ENCODE measurements at regions not wholly inside any gene's neighbourhood (a gene's known extent, or its start where the extent isn't known, plus 50 kb on each side); places are given as distances from the start of the nearest gene placed in this dataset.

DNA sequence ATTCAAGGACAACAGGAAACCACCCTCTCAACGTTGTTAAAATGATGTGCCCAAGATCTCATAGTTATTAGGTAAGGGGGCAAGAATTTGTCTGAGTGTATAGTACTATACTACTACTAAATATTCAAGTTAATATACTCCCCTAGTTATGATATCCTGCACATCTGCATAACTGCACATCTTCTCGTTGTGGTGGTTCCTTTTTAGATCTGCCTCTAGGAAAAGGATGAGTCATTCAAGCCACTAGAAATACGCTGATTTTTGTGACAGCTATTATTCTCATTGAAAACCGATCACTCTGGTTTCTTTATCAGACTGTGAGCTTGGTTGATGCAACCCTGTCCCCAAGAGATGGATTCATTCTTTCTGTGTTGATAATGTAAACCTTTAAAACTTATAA is 1067.0 kb upstream of the FANCL start:
- TF ChIP-seq, protein P1, sequence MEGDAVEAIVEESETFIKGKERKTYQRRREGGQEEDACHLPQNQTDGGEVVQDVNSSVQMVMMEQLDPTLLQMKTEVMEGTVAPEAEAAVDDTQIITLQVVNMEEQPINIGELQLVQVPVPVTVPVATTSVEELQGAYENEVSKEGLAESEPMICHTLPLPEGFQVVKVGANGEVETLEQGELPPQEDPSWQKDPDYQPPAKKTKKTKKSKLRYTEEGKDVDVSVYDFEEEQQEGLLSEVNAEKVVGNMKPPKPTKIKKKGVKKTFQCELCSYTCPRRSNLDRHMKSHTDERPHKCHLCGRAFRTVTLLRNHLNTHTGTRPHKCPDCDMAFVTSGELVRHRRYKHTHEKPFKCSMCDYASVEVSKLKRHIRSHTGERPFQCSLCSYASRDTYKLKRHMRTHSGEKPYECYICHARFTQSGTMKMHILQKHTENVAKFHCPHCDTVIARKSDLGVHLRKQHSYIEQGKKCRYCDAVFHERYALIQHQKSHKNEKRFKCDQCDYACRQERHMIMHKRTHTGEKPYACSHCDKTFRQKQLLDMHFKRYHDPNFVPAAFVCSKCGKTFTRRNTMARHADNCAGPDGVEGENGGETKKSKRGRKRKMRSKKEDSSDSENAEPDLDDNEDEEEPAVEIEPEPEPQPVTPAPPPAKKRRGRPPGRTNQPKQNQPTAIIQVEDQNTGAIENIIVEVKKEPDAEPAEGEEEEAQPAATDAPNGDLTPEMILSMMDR (IDR thresholded peaks at IDR 0.05), result no peak
- TF ChIP-seq EZH2 (IDR thresholded peaks at IDR 0.05; ENCODE audit: borderline replicate concordance, insufficient read depth, low read depth, low read length, poor library complexity, severe bottlenecking), result no peak
